Left lobe of liver (tissue), 2 donors: ENCODE measurements at regions not wholly inside any gene's neighbourhood (a gene's known extent, or its start where the extent isn't known, plus 50 kb on each side); places are given as distances from the start of the nearest gene placed in this dataset.

Experiments used
- ATAC-seq: fragments of 200-7000 bp; cut with Tn5 transposase; one replicate; pipeline ENCODE4 v1.9.1; 2020; ENCODE audit warnings: mild to moderate bottlenecking, moderate library complexity
- DNase-seq: peaks from one replicate; pipeline ENCODE4 v3.0.0-alpha.2; 2020; ENCODE audit warnings: low spot score
- donor health status: DM: no; HTN: no; CAD: no; lungs with moderate emphysema.
- donor health status: DM: no; HTN: yes; CAD: no.

DNA sequence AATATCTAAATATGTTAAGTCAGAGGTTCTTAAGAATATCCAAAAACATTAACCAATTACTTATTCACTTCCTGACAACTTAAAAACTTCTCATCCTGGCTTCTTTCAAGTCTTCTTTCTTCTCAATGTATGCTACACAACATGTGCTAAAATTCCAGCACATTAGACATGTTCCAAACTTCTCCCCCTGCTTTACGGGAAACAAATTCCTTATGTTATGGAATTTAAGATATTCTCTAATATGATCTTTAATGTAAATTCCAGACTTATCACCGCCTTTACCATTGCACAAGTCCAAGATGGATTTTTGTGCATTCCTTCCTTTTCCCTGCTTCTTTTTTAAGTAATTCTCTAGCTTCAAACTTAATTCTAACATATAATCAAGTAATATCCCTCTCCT lies 964.5 kb upstream of the CHORDC1 start:
- no peak for ATAC-seq

DNA sequence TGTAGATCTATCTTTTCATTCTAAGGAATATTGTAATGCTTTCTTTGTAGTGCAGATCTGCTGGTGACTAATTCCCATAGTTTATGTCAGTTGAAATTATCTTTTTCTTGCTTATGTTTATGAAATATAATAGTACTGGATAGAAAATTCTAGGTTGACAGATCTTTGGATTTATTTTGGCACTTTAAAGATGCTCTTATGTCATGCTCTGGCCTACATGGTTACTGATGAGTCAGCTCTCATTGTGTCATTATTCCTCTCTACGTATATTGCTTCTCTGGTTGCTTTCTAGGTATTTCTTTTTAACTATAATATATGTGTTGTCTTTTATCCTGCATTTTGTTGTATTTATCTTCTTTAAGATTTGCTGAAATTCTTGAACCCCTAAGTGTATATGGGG lies 955.5 kb upstream of the CHORDC1 start:
- ATAC-seq (no peak), DNase-seq (no peak)

More for the DNA sequence above, 964.5 kb upstream of the CHORDC1 start:
- no peak for DNase-seq

DNA sequence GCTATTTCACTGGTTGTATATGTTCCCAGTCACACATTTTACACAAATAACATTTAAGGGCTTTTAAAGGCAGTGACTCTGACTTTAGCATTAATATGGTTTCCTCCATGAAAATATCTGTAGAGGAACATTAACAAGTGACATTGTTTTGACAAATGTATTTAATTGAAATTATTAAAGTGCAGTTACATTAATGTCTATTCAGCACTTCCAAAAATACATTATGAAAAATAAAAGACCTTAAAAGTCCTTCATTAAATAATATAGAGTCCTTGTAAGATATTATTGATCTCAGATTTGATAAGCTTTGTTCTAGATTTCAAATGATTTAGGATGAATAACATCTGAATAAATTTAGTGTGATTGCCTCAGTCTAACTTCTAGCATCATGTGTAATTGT lies 951.9 kb upstream of the CHORDC1 start:
- no peak for DNase-seq
- no peak for ATAC-seq

DNA sequence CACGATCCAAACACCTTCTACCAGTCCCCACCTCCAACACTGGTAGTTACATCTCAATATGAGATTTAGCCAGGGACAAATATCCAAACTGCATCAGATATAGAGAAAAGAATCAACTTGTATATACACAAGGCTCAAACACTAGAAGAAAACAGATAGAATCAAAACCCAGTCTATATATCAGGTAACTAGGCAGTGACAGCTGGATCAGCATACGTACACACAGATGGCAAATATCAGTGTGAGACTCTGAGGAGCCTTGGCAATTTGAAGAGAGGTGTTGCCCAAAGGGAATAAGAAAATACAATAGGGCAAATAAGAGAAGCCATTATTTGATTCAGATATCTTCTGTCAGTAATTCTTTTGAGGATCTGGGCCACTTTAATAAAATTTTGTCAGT lies 951.3 kb upstream of the CHORDC1 start:
- ATAC-seq, result no peak
- no peak for DNase-seq

DNA sequence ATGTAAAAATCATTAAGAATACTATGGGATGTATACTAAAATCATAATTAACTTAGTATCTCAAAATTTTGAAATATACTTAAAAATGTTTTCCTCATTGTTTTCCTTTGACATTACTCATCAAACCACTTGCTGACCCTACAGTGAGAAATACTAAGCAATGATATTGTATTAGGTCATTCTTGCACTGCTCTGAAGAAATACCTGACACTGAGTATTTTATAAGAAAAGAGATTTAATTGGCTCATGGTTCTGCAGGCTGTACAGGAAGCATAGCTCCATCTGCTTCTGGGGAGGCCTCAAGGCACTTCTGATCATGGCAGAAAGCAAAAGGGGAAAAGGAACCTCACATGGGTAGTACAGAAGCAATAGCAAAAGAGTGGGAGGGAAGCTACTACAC lies 950.9 kb upstream of the CHORDC1 start:
- ATAC-seq (no peak), DNase-seq (no peak)

DNA sequence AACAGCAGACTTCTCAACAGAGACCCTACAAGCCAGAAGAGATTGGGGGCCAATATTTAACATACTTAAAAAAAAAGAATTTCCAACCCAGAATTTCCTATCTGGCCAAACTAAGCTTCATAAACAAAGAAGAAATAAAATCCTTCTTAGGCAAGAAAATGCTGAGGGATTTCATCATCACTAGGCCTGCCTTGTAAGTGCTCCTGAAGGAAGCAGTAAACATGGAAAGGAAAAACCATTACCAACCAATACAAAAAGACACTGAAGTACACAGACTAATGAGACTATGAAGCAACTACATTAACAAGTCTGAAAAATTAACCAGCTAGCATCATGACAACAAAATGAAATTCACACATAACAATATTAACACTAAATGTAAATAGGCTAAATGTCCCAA lies 947.9 kb upstream of the CHORDC1 start:
- DNase-seq (no peak), ATAC-seq (no peak)

DNA sequence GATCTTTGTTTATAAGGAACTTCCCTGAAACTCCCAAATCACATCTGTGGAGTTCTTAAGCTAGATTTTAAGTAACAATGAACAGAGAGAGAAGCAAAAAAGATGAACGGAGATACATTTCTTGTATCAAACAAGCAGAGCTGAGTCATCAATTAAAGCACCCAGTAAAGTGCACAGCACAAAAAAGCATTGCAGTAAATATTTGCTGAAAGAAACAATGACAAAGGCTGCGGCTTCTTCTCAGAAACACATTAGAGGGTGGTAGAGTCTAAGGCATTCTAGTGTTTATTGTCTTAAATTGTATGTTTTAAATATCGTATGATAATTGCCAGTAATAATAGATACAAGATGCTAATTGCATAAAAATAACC lies 941.6 kb upstream of the CHORDC1 start:
- ATAC-seq, result no peak
- DNase-seq, result no peak

DNA sequence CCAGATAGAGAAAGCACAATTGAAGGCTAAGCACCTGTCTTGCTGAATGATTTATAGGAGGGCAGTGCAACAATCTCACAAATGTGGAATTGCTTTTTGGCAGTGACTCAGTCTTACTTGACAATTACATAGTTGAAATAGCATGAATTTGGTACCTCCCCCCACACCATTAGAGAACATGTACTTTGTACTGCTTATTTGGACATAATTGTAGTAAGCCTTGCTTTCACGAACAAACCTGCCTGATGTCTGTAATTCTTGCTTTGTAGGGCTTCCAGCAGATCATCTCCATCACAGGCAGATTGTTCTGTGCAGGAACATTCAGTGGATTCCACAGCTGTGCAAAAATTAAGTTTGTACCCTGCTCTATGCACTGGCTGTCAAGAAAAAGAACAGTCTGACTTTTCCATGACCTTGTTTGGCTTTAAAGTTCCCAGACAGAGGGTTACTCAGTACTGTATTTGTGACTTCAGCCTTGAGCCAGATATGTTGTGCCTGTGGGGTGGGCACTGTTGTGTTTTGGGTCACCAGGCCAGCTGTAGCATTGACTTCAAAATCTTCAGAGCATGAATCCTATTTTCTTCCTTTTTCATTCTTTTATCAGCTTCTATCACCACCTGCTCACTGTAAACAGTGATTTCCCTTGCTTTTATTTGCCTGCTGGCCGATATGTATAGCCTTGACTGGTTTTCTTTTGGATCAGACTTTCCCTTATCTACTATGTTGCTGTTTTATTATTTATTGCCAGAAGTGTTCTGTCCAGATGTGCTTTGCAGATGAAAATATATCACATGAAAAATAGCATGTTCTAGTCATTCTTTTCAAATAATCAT lies 941.0 kb upstream of the CHORDC1 start:
- DNase-seq, result no peak

DNA sequence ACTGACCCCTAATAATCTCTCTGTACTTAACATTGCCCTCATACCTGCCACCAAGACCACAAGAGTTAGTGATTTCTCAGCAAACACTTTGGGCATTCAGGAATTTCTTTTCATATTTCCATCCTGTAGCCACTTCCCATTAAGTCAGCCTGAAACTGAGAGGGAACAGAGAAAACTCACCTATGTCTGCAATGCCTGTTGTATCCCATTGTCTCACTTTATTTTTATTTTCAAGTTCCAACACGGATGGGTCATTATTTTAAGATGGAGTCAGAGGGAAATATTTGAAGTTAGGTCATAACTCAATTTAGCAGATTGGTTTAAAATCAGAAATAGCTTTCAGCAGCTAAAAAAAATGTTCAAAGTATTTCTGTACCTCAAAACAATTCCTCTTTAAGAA lies 937.8 kb upstream of the CHORDC1 start:
- DNase-seq (no peak), ATAC-seq (no peak)

More for the DNA sequence above, 941.0 kb upstream of the CHORDC1 start:
- no peak for ATAC-seq

DNA sequence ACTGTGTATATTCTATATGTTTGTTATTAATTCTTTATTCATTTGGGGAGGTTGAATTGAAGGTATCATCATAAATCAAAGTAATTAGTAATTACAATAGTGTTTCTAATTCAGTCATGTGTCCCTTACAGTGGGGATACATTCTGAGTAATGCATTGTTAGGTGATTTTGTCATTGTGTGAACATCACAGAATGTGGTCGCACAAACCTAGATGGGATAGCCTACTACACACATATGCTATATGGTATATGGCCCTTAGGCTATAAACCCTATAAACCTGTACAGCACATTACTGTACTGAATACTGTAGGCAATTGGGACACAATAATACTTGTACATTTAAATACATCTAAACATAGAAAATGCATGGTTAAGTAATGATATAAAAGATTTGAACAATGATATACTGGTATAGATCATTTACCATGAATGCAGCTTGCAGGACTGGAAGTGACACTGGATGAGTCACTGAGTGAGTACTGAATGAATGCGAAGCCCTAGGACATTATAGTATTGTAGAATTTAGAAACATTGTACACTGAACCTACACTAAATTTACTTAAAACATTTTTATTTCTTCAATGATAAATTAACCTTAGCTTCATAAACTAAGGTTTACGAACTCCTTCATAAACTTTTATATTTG lies 936.2 kb upstream of the CHORDC1 start:
- ATAC-seq (no peak), DNase-seq (no peak)

DNA sequence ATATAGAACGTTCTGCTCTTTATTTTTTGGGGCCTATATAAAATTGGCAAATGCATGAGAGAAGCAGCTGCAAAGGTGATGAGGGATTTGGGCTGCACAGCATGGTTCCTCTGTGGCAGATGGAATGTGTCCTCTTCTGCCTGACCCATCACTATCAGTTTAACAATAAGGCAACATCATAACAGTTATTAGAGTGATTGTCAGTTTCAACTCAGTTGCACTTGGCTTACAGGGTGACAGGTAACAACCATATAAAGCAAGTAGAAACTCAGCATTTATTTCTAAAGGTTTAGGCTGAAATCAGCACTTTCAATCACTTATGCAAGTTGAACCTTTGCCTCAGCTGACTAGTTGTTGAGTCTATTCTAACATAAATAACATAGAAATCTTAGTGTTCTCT lies 935.4 kb upstream of the CHORDC1 start:
- no peak for DNase-seq

DNA sequence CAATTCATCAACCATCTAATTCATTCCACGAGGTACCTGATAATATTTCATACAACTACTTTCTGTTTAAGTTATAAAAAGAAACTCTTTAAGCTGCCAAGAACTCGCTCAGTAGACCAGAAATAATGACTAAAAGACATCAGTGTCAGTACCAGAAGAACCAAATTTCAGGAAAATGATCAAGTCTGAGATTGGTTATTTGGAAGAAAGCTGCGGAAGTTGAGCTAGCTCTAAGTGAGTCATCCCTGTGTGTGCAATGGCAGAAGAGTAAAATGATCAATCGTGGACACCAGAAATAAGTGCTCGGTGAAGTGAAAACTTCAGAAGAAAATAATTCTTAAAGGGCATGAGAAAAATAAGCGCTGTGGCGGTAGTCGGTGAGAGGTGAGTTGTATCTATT lies 933.2 kb upstream of the CHORDC1 start:
- DNase-seq, result no peak
- no peak for ATAC-seq

More for the DNA sequence above, 935.4 kb upstream of the CHORDC1 start:
- ATAC-seq, result no peak

DNA sequence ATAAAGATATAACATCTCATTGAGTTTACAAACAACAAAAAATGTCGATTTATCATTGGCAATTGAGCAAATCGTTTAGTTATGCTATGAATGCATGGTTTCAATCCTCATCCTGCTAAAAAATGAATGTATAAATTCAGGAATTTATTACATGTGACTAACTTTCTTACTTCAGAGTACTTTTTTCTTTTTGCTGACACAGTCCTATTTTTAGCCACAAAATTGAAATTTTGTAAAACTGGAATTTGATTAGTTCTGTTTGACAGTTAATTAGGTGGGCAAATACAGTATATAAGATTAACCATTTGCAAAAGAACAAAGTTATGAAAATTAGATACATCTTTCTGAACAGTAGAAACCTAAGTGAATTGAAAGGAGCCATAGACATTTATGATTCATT lies 925.0 kb upstream of the CHORDC1 start:
- ATAC-seq, result no peak
- no peak for DNase-seq

DNA sequence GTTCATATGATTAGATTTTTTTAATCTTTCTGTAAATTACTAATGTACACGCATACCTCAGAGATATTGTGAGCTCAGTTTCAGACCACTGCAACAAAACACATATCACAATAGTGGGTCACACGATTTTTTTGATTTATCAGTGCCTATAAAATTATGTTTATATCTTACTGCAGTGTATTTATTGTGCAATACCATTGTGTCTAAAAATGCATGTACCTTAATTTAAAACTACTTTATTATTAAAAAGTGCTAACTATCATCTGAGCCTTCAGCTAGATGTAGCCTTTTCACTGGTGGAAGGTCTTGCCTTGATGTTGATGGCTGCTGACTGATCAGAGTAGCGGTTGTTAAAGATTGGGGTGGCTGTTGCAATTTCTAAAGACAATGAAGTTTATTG lies 918.8 kb upstream of the CHORDC1 start:
- ATAC-seq, result no peak
- no peak for DNase-seq

DNA sequence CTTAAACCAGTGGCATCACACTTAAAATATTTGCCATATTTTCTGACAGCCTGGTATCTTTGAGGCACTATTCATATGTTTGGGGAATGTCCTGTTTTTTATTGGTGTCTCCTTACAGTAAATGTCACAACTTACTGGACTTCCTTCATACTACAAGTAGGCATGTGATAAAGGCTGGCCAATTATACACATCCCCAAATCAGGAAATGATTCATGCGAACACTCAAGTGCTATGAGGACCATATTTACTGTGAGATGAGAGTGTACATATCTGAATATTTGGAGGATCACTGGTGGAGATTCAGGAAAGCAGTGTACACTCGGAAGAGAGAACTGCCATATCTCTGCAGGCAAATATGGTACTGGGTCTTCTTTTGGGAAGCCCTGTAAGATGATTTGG lies 913.8 kb upstream of the CHORDC1 start:
- DNase-seq (no peak), ATAC-seq (no peak)

DNA sequence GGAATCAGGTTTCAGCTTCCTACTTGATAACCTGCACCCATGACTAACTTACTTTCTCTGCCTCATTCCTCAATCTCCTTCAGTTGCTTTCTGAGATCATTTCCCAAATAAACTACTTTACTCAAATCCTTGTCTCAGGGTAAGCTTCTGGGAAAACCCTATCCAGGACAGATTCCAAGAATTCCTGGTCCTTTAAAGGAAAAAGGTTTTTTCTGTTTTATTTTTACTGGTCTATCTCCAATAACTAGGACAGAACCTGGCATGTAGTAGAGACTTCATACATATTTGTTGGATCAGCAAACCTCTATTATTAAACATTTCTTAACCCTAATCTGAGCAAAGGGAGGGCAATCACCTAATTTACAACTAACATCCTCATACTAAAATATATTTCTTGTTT lies 910.5 kb upstream of the CHORDC1 start:
- no peak for DNase-seq
- no peak for ATAC-seq

DNA sequence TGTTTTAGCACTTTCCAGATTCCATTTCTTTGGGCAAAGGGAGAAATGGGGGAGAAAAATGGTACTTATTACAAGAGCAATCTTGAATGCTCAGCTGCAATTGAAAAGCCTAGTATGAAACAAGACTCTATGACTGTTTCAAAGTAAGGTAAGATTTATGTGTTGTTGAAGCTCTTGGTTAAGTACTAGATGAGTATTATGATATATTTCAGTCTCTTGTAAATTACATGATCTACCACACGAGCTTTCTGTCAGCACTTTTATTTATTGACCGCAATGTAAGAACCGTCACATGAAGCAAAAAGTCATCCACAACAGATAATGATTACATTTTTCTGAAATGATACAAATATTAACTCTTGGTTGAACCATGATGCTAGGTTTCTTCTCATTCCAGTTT lies 906.7 kb upstream of the CHORDC1 start:
- ATAC-seq, result no peak
- DNase-seq, result no peak

DNA sequence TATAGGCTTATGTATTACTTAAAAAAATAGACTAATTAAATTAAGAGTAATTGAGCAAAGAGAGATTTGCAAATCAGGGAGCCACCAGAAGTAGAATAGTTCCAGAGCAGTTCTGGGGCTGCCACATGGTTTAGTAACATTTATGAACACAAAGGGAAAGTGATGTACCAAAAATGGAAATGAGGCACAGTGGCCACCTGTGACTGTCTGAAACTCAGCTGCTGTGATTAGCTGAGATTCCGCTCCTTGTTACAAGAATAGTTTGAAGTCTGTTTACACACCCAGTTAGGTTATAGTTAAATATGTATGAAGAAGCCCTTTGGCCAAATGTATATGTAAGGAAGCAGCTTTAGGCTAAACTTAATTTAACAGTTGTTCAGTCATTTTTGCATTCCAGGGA lies 901.5 kb upstream of the CHORDC1 start:
- ATAC-seq, result no peak
- DNase-seq, result no peak

DNA sequence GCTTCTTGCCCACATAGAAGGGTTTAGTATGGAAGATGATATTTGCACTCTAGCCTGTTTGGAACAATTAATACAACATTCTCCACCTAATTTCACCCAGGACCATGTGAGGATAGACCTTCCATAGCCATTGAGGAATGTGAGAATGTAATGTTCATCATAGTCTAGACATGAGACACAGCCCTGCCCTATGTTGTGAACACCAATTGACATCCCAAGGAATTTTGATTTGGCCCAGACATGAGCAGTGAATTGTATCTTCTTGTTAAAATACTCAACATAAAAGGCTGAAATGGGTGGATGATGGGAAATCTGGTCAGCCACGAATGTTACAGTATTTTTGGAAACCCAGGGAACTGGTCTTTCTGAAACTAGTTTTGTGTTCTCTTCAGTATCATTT lies 892.3 kb upstream of the CHORDC1 start:
- no peak for ATAC-seq
- DNase-seq, result no peak

DNA sequence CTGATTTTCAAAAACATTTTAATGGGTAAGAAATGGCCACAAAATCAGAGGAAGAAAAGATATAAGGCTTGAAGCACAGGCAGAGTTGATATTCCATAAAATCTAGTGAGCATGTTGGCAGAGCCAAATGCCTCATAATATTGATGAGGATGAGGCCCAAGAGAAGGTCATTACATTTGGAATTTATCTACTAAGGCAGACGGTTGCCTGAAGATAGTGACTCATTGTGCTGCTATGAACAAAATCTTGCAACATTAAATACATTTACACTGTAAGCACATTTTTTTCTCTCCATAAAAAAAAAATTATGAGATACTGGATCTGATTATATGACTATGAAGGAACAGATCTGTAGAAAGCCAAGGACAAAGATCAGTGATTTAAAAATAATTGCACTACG lies 881.4 kb upstream of the CHORDC1 start:
- DNase-seq (no peak), ATAC-seq (no peak)

DNA sequence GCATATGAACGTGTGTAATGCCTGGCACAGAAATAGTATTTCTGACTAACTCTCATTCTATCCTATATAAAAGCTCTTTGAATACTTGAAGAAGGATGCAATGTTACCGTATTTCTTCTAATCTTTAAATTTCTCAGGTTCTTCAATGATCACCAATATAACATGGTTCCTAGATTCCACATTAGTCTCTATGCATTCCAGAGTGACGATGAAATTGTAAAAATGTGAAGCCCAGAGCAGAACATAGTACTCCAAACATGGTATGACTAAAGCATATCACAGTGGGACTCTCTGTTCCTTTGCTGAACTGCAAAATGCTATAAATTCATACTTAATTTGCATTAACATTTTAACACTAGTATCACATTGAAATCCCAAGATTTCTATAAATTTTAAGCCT lies 877.6 kb upstream of the CHORDC1 start:
- no peak for ATAC-seq

DNA sequence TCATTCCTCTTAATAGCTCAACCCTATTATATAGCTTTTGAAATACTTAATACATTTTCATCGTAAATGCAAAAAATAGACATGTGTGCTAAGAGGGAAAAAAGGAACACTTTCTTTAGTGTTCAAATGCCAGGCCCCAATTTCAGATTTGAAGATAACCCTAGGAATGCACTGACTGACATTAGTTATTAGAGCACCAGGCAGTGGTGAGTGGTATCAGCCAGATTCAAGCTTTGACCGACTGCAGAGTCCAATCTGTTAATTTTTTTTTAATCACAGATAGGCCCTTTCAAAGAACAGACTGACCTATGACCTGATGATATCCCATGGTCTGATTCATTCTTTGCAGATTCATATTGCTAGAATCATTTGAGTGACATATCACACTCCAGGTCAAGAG lies 874.2 kb upstream of the CHORDC1 start:
- ATAC-seq, result no peak
- DNase-seq, result no peak

More for the DNA sequence above, 877.6 kb upstream of the CHORDC1 start:
- DNase-seq, result no peak

DNA sequence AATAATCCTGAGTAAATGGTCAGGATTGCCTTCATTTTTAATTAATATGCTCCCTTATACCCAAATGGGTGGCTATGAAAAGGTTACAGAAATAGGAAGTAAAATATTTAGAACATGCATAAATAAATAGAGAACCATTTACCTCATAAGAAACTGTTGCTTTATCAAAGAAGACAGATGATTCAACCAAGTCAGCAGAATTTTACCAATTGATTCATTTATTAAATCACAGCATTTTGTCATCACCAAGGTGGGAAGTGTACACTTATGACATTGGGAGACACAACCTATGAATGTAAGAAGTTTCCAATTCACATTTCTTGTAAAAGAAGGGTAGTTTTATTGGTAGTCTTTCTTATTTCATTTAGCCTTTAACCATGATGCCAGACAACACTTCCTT lies 870.3 kb upstream of the CHORDC1 start:
- no peak for ATAC-seq
- DNase-seq, result no peak
